Stimulated activated CD8-positive, alpha-beta memory T cell treated with anti-CD3 and anti-CD28 coated beads, Interleukin-15, amount 100 ng/mL, for 1 hour (primary cell): ENCODE measurements at regions not wholly inside any gene's neighbourhood (a gene's known extent, or its start where the extent isn't known, plus 50 kb on each side); places are given as distances from the start of the nearest gene placed in this dataset.

Experiments used
- DNase-seq: peaks from one replicate; pipeline ENCODE4 v3.0.0-alpha.2; 2020; ENCODE audit warnings: low read depth

DNA sequence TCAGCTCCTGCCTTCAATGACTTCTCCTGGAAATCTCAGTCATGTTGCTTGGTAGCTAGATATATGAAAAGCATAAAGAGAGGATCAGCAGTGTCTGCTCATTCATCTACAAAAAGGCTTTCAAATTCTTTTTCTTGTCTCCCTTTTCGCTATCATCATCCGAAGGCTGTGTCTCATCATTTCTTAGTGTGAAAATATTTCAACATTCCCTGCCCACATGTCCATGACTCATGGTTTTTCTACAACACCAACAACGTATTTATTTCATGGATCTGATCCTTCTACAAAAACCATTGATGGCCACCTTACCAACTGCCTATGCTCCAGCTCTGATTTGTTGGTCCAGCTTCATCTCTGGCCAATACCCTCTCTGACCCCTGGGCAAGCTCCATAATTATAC, 472.5 kb upstream of the GHITM start:
- no peak for DNase-seq

DNA sequence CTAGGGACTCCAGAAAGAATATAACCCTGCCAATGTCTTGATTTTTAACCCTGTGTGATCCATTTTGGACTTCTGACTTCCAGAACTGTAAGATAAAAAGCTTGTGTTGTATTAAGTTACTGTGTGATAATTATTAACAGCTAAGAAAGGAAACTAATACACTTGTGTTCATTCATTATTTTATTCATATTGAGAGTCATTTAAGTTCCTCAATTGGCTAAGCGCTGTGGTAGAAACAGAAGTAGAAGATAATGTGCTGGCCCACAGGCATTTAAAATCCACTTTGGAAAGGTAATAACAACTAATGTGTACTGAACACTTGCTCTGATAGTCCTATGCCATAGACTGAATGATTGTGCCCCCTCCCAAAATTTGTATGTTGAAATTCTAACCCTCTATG, 471.7 kb upstream of the GHITM start:
- DNase-seq: no peak

DNA sequence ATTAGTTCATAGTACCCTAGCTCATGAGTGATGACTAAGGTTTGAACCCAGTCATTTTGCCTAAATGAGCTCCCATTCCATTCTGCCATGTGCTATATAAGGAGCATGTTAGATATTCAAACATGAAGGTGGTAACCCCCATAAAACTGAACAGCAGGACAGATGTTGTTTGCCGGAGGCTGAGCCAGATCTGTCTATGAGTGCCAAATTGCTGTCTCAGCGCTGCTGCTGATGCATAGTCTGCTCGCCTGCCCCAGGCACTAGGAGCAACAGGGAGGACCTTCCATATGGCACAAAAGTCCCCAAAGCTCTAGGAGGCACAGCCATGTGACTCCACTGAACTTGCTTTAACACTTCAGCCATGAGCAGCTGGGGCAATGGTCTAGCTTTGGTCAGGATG, 466.0 kb upstream of the GHITM start:
- DNase-seq: no peak

DNA sequence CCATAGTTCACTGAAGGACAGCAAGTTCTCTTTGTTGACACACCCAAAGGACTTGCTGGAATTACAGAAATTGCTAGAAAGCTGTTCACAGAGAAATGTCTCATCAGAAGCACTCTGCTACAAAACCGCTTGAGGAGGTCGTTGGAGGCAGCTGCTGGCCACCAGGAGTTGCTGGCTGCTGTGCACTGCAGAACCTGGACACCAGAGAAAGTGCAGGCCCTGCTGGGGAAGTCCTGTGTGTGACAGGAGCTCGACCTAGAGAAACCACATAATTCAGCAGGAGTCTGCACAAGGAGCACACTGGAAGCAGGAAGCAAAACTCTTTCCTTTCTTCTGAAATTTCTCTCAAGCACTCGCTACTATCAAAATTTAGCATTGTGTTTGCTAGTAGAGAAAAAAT, 461.5 kb upstream of the GHITM start:
- DNase-seq: no peak

DNA sequence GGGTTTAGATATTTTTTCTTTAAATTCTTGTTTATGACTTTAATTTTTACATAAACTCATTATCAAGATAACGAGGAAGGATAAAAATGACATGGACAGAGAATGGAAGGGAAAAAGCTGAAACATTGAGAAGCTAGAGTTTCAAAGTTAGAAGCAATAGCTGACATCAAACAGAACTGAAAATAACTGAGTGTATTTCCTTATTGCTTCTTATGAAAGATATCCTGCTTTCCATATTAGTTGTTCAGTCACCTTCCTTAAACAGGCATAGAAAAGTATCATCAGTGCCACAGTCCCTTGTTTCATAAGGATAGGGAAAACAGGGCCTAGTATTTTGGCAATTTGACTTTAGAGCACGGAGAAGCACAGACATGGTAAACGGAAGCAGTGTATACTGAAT, 460.5 kb upstream of the GHITM start:
- DNase-seq: no peak

DNA sequence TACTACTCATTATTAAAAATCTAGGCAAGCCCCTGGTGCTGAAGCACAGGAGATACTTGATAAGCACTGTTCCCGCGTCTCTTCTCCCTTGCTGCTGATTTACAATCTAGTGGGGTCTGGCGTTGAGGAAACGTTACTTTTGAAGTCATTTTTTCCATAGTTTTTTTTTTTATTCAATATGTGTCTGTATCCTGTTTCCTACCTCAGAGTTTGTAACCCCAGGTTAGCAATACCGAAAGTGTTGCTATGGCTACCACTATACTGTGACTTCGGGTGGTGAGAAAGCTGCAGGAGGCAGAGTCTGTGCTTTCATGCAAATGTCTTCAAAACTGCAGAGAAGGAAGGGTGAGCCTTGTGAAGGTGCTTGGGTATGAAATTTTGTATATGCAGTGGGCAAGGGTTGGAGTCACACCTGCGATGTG, 458.8 kb upstream of the GHITM start:
- DNase-seq: no peak

DNA sequence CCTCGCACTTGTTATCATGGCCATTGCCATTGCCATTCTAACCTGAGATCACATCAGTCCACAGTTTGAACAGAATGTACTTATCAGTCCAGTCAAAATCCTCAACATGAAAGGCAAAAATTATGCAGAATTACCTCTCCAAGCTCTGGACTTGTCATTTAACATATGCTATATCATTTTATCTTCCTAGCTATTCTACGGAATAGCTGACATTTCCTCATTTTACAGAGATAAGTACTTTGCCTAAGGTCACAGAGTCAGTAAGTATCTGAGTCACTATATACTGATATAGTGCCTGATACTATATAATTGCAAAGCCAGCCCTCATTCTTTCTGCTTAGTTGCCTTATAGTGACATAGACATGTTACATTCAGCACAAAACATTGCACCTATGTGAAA, 456.9 kb upstream of the GHITM start:
- DNase-seq: no peak

DNA sequence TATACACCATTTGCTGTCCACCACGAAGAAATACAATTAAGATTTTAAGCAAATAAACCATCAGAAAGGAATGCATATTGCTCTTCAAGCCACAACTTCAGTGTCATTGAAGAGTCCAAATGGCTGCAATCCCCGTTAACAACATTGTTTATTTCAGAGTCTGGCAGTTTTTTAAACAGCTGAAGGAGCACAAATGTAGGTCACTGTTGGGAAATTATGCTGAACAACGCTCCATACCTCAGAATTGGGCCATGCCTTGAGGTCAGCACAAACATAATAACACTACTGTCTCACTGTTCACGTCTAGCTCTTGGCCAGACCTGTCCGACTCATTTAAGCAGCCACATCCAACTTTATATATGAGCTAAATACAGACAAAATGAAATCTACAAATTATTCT, 453.9 kb upstream of the GHITM start:
- no peak for DNase-seq

DNA sequence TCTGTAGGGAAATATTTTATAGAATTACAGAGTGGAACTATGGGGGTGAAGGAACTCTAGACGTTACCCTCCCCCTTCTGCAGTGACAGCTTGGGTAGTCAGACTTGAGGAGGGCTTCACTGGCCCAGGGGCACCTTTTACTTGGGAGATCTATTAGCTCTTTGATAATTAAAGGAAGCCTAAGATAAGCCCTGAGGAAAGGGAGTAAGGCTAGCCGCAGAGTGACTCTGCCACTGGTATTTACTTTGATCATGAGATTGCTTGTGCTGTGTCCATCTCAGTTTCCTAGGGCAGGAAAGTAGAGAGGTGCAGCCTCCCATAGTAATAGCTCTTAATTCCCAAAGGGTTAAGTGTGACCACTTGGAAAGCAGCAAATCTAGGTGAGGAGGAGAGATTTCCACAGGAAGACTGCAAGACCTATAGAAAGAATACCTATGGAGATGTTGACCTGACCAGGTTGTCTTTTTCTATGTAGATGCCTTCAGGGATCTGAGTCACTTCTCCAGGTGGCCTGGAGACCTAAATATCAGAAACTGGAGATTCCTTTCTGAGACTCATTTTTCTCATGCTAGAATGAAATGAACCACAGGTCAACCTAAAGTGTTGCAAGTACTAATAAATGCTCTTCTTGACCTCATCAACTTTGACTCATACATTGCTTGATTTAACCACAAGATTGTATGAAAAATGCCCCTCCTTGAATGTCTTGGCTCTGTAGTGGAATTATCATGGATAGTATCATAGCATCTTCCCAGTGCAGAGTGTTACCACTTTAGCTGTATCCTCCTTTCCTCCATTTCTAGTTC, 447.3 kb upstream of the GHITM start:
- DNase-seq: no peak

DNA sequence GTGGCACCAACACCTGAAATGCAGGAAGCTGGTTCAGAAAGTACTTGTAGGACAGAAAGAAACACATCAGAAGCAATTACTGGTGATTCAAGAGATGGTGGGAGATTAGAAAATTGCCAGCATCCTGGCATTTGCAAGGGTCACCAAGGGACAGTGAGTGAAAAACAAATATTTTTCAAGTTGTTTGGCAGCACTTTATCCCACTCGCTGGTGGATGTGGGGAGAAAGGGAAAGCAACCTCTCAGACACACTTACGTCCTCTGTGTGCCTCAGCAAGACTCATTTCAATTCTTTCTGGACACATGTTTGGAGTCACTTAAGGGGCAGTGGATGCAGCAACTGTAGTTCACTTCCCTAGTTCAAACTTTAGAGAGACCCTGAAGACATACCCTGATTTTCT, 440.4 kb upstream of the GHITM start:
- DNase-seq: no peak

DNA sequence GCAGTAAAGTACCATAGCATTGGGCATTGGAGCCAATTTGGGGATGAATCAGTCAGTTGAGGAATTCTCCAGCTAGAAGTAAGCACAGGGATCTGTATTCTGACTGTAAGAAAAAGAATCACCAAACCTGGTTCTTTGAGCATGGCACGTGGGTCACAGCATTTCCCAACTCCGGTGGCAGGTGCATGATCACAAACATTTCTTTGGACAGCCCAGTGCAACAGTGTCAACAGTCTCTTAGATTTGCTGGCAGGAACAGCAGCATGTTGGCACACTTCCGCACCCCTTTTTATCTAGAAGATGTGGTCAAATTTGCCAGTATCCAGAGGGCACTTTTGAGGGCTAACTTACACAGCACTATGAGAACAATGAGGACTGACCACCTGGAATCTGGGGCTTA, 437.5 kb upstream of the GHITM start:
- DNase-seq: no peak

DNA sequence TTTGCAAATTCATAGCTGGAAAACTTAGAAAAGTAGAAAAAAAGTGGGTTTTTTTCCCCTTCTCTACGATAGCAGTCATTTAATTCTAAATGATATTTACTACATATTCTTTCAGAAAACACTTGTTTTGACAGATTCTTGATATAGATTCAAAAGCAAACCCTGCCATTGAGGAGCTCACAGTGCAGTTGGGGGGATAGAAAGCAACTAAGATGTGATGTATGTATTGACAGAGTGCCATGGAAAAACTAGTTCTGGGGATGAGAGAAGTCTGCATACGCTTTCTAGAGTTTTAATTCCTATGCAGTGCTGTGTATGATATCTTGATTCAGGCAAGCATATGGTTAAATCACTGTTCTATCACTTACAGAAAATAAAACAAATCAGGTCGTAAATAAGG, 436.6 kb upstream of the GHITM start:
- DNase-seq: no peak

DNA sequence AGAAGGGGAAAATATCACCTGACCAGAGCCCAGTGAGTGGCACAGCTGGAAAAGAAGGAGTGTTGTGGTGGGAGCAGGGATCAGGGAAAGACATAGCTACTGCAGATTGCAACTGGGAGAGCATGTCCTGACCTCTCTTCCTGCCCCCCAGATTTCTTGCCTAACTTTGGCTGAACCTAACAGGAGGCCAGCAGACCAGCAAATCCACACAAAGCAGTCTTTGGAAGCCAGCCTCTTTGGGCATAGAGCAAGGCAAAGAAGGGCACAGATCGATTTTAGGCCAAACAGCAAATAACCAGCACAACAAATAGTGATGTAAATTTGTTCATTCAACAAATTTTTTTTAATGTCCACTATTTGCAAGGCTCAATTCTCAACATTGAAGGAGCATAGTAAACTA, 433.2 kb upstream of the GHITM start:
- DNase-seq: no peak

DNA sequence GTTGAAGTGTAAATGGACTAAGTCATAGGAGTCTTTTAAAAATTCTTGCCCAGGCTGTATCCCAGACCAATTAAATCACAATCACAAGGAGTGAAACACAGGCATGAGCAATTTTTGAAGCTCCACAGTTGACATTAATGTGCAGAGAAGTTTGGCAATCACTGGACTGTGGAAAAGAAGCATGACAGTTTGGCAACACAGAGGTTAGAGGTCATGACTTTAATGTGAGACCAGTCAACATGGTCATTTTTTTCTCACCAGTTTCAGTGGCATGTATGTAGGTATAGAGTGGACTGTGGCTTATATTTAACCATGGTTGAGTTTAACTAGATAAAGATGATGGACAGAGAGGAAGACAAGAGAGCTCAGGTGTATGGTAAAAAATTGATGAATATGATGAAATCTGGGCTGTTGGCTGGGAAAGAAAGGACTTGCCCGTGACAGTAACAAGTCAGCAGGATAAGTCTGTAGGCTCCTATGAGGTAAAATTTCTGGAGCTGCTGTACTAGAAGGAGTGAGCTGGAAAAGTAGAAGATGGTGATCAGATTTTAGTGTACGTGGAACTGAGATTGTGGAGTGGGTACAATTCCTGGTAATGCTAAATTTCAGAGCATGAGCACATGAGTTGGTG, 432.2 kb upstream of the GHITM start:
- no peak for DNase-seq

DNA sequence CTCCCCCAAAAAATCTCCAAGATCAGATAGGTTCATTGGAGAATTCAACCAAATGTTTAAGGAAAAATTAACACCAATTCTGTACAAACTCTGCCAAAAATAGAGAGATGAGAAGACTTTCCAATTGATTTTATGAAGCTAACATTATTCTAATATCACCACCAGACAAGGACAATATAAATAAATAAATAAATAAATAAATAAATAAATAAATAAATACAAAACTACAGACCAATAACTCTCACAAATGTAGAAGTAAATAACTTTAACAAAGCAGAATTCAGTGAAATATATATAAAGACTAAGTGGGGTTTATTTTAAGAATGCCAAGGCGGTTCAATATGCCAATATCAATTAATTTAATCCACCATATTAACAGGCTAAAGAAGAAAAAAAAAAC, 425.9 kb upstream of the GHITM start:
- DNase-seq: no peak

DNA sequence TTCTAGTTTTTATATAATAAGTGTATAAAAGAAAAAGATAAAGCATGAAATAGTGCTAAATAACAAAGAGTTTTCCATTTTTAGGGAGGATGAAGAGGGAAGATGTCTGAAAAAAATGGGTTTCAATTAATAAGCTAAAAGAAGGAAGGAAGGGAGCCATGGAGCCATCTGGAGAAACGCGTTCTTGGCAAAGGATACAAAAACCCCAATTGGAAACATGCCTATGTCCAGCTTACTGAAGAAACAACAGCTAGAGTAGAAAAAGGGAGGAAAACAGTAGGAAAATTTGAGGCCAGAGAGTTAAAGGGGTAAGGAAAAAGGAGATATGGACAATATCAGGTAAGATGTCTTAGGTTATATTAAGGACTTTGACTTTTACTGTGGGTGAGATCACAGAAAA, 416.2 kb upstream of the GHITM start:
- no peak for DNase-seq

DNA sequence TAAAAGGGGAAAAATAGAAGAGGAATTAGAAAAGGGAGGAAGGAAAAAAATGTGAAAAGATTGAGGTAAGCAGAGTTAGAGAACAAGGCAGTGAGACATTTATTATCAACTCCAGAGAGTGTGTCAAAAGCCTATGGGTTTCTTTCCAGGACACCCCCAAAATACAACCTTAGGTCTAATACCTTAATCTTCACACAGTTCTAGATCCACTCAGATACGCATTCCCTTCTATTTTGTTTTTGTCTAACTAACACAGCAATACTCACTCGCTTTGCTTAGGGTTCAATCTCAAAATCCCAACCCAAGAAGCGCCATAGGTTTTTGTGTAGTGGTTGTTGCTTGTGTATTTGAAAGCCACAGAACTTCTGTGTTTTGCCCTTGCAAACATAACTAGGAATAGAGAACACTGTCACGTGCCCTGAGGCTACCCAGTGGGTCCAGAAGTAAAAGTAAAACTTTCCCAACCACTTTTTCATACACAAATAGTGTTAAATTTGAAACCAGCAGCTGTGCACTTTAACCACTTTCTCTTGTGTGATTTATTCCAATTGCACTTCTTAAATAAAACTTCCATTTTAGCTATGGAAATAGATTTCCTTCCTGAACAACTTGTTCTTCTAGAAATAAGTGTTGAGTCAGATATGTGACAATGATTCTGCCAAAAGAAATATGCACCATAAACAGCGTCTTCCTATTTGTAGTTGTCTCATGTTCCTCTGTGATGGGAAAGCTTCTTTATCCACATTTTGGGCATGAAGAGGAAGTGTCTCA, 414.7 kb upstream of the GHITM start:
- DNase-seq: no peak

DNA sequence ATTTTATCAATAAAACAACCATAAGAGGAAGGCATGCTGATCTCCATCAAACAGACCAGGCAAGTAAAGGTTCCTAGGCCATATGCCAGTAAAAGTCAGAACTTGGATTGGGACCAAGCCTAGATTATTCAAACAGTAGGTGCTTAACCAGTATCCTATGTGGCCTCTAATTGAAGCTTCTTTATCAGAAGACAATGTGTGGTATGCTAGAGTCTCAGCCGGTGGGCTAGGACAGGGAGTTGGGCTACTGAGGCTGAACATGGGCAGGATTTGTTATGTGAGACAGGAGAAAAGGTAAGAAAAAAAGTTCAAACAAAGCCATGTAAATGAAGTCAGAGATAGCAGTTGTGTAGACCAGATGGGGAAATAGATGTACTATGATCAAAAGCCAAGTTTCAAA, 413.7 kb upstream of the GHITM start:
- no peak for DNase-seq

DNA sequence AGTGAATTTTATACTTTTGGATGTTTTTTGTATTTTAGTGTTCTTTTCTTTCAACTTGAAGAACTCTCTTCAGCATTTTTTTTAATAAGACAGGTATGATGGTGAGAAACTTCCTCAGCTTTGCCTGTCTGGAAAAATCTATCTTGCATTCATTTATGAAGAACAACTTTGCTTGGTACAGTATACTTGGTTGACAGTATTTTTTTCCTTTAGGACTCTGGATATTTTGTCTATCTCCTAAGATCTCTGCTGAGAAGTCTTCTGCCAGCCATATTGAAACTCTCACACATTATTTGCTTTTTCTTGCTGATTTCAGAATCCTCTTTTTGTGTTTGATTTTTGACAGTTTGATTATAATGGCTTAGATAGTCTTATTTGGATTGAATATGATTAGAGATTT, 405.0 kb upstream of the GHITM start:
- no peak for DNase-seq

DNA sequence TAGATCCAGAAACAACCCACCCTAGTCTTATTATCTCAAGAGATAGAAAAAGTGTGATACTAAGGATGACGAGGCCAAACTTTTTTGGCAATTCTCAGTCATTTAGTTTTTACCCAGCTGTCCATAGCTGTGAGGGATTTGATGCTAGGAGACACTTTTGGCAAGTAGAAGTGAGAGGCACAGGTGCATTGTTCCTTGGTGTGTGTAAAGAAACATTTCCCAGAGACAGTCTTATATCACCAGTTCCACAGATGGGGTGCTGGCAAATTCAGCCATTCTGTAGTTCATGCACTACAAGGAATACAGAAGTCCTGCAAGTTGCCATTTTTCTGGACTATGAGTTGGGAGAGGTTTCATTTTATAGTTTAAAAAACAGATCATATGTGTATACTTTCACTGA, 403.3 kb upstream of the GHITM start:
- no peak for DNase-seq

DNA sequence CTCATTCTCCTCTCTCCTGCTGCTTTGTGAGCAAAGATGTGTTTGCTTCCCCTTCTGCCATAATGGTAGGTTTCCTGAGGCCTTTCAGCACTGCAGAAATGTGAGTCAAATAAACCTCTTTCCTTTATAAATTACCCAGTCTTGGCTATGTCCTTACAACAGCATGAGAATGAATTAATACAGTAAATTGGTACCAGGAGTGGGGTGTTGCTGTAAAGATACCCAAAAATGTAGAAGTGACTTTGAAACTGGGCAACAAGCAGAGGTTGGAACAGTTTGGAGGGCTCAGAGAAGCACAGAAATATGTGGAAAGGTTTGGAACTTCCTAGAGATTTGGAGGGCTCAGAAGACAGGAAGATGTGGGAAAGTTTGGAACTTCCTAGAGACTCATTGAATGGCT, 388.7 kb upstream of the GHITM start:
- no peak for DNase-seq

DNA sequence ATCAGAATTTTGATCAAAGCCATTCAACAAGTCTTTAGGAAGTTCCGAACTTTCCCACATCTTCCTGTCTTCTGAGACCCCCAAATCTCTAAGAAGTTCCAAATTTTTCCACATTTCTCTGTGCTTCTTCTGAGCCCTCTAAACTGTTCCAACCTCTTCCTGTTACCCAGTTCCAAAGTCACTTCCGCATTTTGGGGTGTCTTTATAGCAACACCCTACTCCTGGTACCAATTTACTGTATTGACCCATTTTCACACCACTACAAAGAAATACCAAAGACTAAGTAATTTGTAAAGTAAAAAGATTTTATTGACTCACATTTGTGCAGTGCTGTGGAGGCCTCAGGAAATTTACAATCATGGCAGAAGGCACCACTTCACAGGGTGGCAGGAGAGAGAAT, 385.8 kb upstream of the GHITM start:
- DNase-seq: no peak

DNA sequence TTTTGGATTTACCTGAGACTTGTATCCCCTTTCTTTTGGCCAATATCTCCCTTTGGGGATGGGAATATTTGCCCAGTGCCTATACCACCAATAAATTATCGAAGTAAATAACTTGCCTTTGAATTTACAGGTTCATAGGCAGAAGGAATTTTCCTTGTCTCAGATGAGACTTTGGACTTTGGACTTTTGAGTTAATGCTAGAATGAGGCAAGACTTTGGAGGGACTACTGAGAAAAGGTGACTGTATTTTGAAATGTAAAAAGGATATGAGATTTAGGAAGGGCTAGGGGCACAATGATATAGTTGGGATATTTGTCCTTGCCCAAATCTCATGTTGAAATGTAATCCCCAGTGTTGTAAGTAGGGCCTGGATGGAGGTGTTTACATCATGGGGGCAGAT, 384.5 kb upstream of the GHITM start:
- no peak for DNase-seq
